ENCODE measurements at regions not wholly inside any gene's neighbourhood (a gene's known extent, or its start where the extent isn't known, plus 50 kb on each side); places are given as distances from the start of the nearest gene placed in this dataset.

- Histone ChIP-seq H3F3A (ENCODE audit: insufficient read depth, low read depth) (no peaks in the 10 kb centered on the region), H3K4me1 (replicated peaks; ENCODE audit: insufficient read depth) (no peaks in the 10 kb centered on the region), H3K79me2 (ENCODE audit: low read depth) (no peaks in the 10 kb centered on the region), H3K4me2 (no peak overlapping the region), H3K36me3 (ENCODE audit: low read depth) (no peaks in the 10 kb centered on the region), H3K27me3 (ENCODE audit: insufficient read depth, low read depth) (no peaks in the 10 kb centered on the region), H2AFZ (no peak overlapping the region), H3K9me3 (ENCODE audit: insufficient read depth, low read depth) (peaks cover 11% of the 10 kb centered on the region; the same call in 1 of the 2 replicates), H3K9me2 (ENCODE audit: insufficient read depth) (no peaks in the 10 kb centered on the region), H4K20me1 (ENCODE audit: insufficient read depth) (no peaks in the 10 kb centered on the region), H3K4me3 (no peak overlapping the region), H3K27ac (no peak overlapping the region)
- peak in 1 of 2 experiments; percentile 17 for DNase-seq
- CTCF ChIA-PET, result no interaction called here
- no peak for TF ChIP-seq EZH2 (IDR thresholded peaks at IDR 0.05; ENCODE audit: low read depth)
- no peak for TF ChIP-seq CTCF (conservative IDR thresholded peaks at IDR 0.05)
- no TSS peak for BruUV-seq (replicated peaks)
- POLR2A ChIA-PET (ENCODE audit: unreplicated experiment), result no interaction called here
- intact Hi-C loops (cut with micrococcal nuclease; ENCODE audit: unreplicated experiment), result no loop called here
These were observed 163.7 kb downstream of the ARL4A start for GRCh38 chr7:12851142-12851541.

GRCh38 chr7:12851841-12852240 is 164.4 kb downstream of the ARL4A start:
- no peaks in the 10 kb centered on the region for H3K4me1 ChIP-seq (replicated peaks; ENCODE audit: insufficient read depth)
- peaks cover 5% of the 10 kb centered on the region; the same call in 1 of the 2 replicates for H3K9me3 ChIP-seq (ENCODE audit: insufficient read depth, low read depth)
- H3K36me3 ChIP-seq (ENCODE audit: low read depth), result no peaks in the 10 kb centered on the region
- no peaks in the 10 kb centered on the region for H3K27me3 ChIP-seq (ENCODE audit: insufficient read depth, low read depth)
- POLR2A ChIA-PET (ENCODE audit: unreplicated experiment), result no interaction called here
- peak in 1 of 2 experiments; percentile 3 for DNase-seq
- H3K4me2 ChIP-seq, result no peak overlapping the region
- H3K4me3 ChIP-seq, result no peak overlapping the region
- H4K20me1 ChIP-seq (ENCODE audit: insufficient read depth), result no peaks in the 10 kb centered on the region
- no peaks in the 10 kb centered on the region; the same call in 1 of the 2 replicates for H3K9me2 ChIP-seq (ENCODE audit: insufficient read depth)
- no peak overlapping the region for H2AFZ ChIP-seq
- intact Hi-C loops (cut with micrococcal nuclease; ENCODE audit: unreplicated experiment), result no loop called here
- no peaks in the 10 kb centered on the region for H3F3A ChIP-seq (ENCODE audit: insufficient read depth, low read depth)
- H3K27ac ChIP-seq, result no peak overlapping the region
- H3K79me2 ChIP-seq (ENCODE audit: low read depth), result no peaks in the 10 kb centered on the region
- CTCF ChIA-PET, result no interaction called here
- TF ChIP-seq EZH2 (IDR thresholded peaks at IDR 0.05; ENCODE audit: low read depth), result no peak
- TF ChIP-seq CTCF (conservative IDR thresholded peaks at IDR 0.05), result no peak
- no TSS peak for BruUV-seq (replicated peaks)

- H2AFZ ChIP-seq, result no peak overlapping the region
- no peaks in the 10 kb centered on the region for H3K36me3 ChIP-seq (ENCODE audit: low read depth)
- no peaks in the 10 kb centered on the region for H3K9me3 ChIP-seq (ENCODE audit: insufficient read depth, low read depth)
- no peaks in the 10 kb centered on the region for H3K79me2 ChIP-seq (ENCODE audit: low read depth)
- no peaks in the 10 kb centered on the region; the same call in 1 of the 2 replicates for H3K9me2 ChIP-seq (ENCODE audit: insufficient read depth)
- H3K4me1 ChIP-seq (replicated peaks; ENCODE audit: insufficient read depth), result no peaks in the 10 kb centered on the region
- H3K27me3 ChIP-seq (ENCODE audit: insufficient read depth, low read depth), result no peaks in the 10 kb centered on the region
- H3K27ac ChIP-seq, result no peak overlapping the region
- H3K4me3 ChIP-seq, result no peak overlapping the region
- intact Hi-C loops (cut with micrococcal nuclease; ENCODE audit: unreplicated experiment), result no loop called here
- ChIA-PET CTCF (no interaction called here), POLR2A (ENCODE audit: unreplicated experiment) (no interaction called here)
- TF ChIP-seq EZH2 (IDR thresholded peaks at IDR 0.05; ENCODE audit: low read depth), result no peak
- TF ChIP-seq CTCF (conservative IDR thresholded peaks at IDR 0.05), result no peak
- BruUV-seq (replicated peaks), result no TSS peak
- DNase-seq, result no peak
- no peaks in the 10 kb centered on the region for H4K20me1 ChIP-seq (ENCODE audit: insufficient read depth)
- H3F3A ChIP-seq (ENCODE audit: insufficient read depth, low read depth), result no peaks in the 10 kb centered on the region
- no peak overlapping the region for H3K4me2 ChIP-seq
These were observed 167.6 kb downstream of the ARL4A start for GRCh38 chr7:12855036-12855435.

All from PC-9 (cell line).